Caco-2 (cell line): ENCODE measurements at regions not wholly inside any gene's neighbourhood (a gene's known extent, or its start where the extent isn't known, plus 50 kb on each side); places are given as distances from the start of the nearest gene placed in this dataset.

Experiments used
- BruUV-seq: library from RNA; stranded (reverse); fragments of 400-500 nt; replicated peaks from 2 replicates; lab custom pipeline; 2021; lab: Mats Ljungman, UMichigan
- CTCF ChIA-PET: fragments of 300-600 bp; sonication (Branson Sonifier 250); formaldehyde crosslinking; loops from one replicate; lab custom pipeline; 2022; ENCODE audit warnings: antibody characterized with exemption; lab: Charles Lee
- POLR2A ChIA-PET: fragments of 300-600 bp; sonication (Branson Sonifier 250); formaldehyde crosslinking; loops from one replicate; lab custom pipeline; 2022; ENCODE audit warnings: antibody characterized with exemption; lab: Charles Lee
- DNase-seq, 2 experiments: peaks; one replicate each; pipeline versions ENCODE4 v3.0.0 to v3.0.0-alpha.2; 2020 to 2022
- H3K27me3 ChIP-seq: replicated peaks from 2 replicates; pipeline ENCODE4 v1.6.0; 2011; ENCODE audit warnings: low read length; ENCODE audit not compliant: control insufficient read depth, insufficient read depth
- H3K36me3 ChIP-seq: 2 replicates; pipeline ENCODE4 v1.5.1; 2011; ENCODE audit warnings: low read length; ENCODE audit not compliant: control insufficient read depth, insufficient read depth
- H3K4me1 ChIP-seq: fragments of 250-450 bp; sonication (Bioruptor Pico); 2 replicates; pipeline ENCODE4 v1.5.1; 2020; ENCODE audit warnings: mild to moderate bottlenecking
- H3K4me3 ChIP-seq: 2 replicates; pipeline ENCODE4 v1.5.1; 2011; ENCODE audit warnings: low read depth, mild to moderate bottlenecking, control low read depth, low read length
- H3K9me3 ChIP-seq: fragments of 250-450 bp; sonication (Bioruptor Pico); 2 replicates; pipeline ENCODE4 v1.5.1; 2020; ENCODE audit warnings: mild to moderate bottlenecking, moderate library complexity
- H3K27ac Mint-ChIP-seq: one replicate; pipeline ENCODE4 v1.8.0; 2022; ENCODE audit warnings: mixed read lengths; ENCODE audit not compliant: unreplicated experiment
- H3K27me3 Mint-ChIP-seq: one replicate; pipeline ENCODE4 v1.8.0; 2022; ENCODE audit warnings: mixed read lengths; ENCODE audit not compliant: insufficient read depth, unreplicated experiment
- H3K36me3 Mint-ChIP-seq: one replicate; pipeline ENCODE4 v1.8.0; 2022; ENCODE audit warnings: mild to moderate bottlenecking, mixed read lengths; ENCODE audit not compliant: insufficient read depth, unreplicated experiment
- H3K4me1 Mint-ChIP-seq: one replicate; pipeline ENCODE4 v1.8.0; 2022; ENCODE audit warnings: low read depth, mixed read lengths; ENCODE audit not compliant: unreplicated experiment
- H3K4me3 Mint-ChIP-seq: one replicate; pipeline ENCODE4 v1.8.0; 2022; ENCODE audit warnings: mild to moderate bottlenecking, moderate library complexity, mixed read lengths; ENCODE audit not compliant: unreplicated experiment
- H3K9me3 Mint-ChIP-seq: one replicate; pipeline ENCODE4 v1.8.0; 2022; ENCODE audit warnings: mixed read lengths; ENCODE audit not compliant: unreplicated experiment
- CTCF ChIP-seq, 2 experiments: fragments of 200-600 bp in 1 of 2; IDR thresholded peaks; 1 replicate in 1 of 2; 2 replicates in 1 of 2; pipeline versions ENCODE4 v1.5.1 to v1.8.0; 2011 to 2022; ENCODE audit warnings: antibody characterized with exemption in 1 of 2, control low read depth in 1 of 2, inconsistent platforms in 1 of 2, low read depth in 1 of 2, low read length in 1 of 2, mild to moderate bottlenecking in 1 of 2, moderate library complexity in 1 of 2; ENCODE audit not compliant: insufficient read depth in 1 of 2, severe bottlenecking in 1 of 2, unreplicated experiment in 1 of 2
- intact Hi-C: fragments of 100-400 bp; cut with micrococcal nuclease; formaldehyde crosslinking; loops from one replicate; pipeline ENCODE4 v1.10.0; 2022; ENCODE audit not compliant: unreplicated experiment

- Histone ChIP-seq H3K9me3 (no peaks in the 10 kb centered on the region), H3K27me3 (no peaks in the 10 kb centered on the region), H3K4me3 (no peak overlapping the region), H3K36me3 (no peaks in the 10 kb centered on the region), H3K4me1 (no peaks in the 10 kb centered on the region)
- no peaks in the 10 kb centered on the region for H3K4me1 Mint-ChIP-seq
- ChIA-PET POLR2A (no interaction called here), CTCF (no interaction called here)
- H3K27me3 Mint-ChIP-seq: peaks cover 13% of the 10 kb centered on the region
- no peak for TF ChIP-seq CTCF (IDR thresholded peaks at IDR 0.05; ENCODE audit: insufficient read depth in 1 of 2, low read depth in 1 of 2, low read length in 1 of 2, severe bottlenecking in 1 of 2, unreplicated experiment in 1 of 2)
- BruUV-seq: no TSS peak
- no peak overlapping the region for H3K4me3 Mint-ChIP-seq
- intact Hi-C loops: no loop called here
- no peaks in the 10 kb centered on the region for H3K36me3 Mint-ChIP-seq
- H3K27ac Mint-ChIP-seq: no peak overlapping the region
- no peaks in the 10 kb centered on the region for H3K9me3 Mint-ChIP-seq
- no peak for DNase-seq
Observed at GRCh38 chr2:19846567-19846966, 55.2 kb downstream of the TTC32 start.

GRCh38 chr2:19846030-19846429 is 55.8 kb downstream of the TTC32 start:
- ChIA-PET CTCF (no interaction called here), POLR2A (no interaction called here)
- Histone ChIP-seq H3K9me3 (no peaks in the 10 kb centered on the region), H3K27me3 (no peaks in the 10 kb centered on the region), H3K4me3 (no peak overlapping the region), H3K4me1 (no peaks in the 10 kb centered on the region), H3K36me3 (no peaks in the 10 kb centered on the region)
- DNase-seq: no peak
- peaks cover 14% of the 10 kb centered on the region for H3K27me3 Mint-ChIP-seq
- no TSS peak for BruUV-seq
- TF ChIP-seq CTCF (IDR thresholded peaks at IDR 0.05; ENCODE audit: insufficient read depth in 1 of 2, low read depth in 1 of 2, low read length in 1 of 2, severe bottlenecking in 1 of 2, unreplicated experiment in 1 of 2): no peak
- H3K4me1 Mint-ChIP-seq: no peaks in the 10 kb centered on the region
- no peaks in the 10 kb centered on the region for H3K36me3 Mint-ChIP-seq
- no peak overlapping the region for H3K4me3 Mint-ChIP-seq
- no peak overlapping the region for H3K27ac Mint-ChIP-seq
- H3K9me3 Mint-ChIP-seq: no peaks in the 10 kb centered on the region
- intact Hi-C loops: no loop called here

- BruUV-seq: no TSS peak
- Mint-ChIP-seq H3K4me3 (no peak overlapping the region), H3K27me3 (peaks cover 14% of the 10 kb centered on the region), H3K4me1 (no peaks in the 10 kb centered on the region), H3K9me3 (no peaks in the 10 kb centered on the region), H3K36me3 (no peaks in the 10 kb centered on the region), H3K27ac (no peak overlapping the region)
- intact Hi-C loops: no loop called here
- Histone ChIP-seq H3K9me3 (no peaks in the 10 kb centered on the region), H3K36me3 (no peaks in the 10 kb centered on the region), H3K4me1 (no peaks in the 10 kb centered on the region), H3K4me3 (no peak overlapping the region), H3K27me3 (no peaks in the 10 kb centered on the region)
- CTCF ChIA-PET: no interaction called here
- no peak for DNase-seq
- POLR2A ChIA-PET: no interaction called here
- TF ChIP-seq CTCF (IDR thresholded peaks at IDR 0.05; ENCODE audit: insufficient read depth in 1 of 2, low read depth in 1 of 2, low read length in 1 of 2, severe bottlenecking in 1 of 2, unreplicated experiment in 1 of 2): no peak
Observed at GRCh38 chr2:19845323-19845920, 56.4 kb downstream of the TTC32 start.
